AG09309 (cell line): ENCODE measurements at regions not wholly inside any gene's neighbourhood (a gene's known extent, or its start where the extent isn't known, plus 50 kb on each side); places are given as distances from the start of the nearest gene placed in this dataset.

Experiments used
- DNase-seq: peaks from one replicate; pipeline ENCODE4 v3.0.0-alpha.2; 2010; ENCODE audit warnings: low read depth
- H3K4me3 ChIP-seq: 2 replicates; pipeline ENCODE4 v1.5.1; 2011; ENCODE audit warnings: mild to moderate bottlenecking, low read depth, low read length, moderate library complexity; ENCODE audit not compliant: control insufficient read depth
- CTCF ChIP-seq: IDR thresholded peaks from 2 replicates; pipeline ENCODE4 v1.5.1; 2011; ENCODE audit warnings: mild to moderate bottlenecking, low read depth, low read length, inconsistent platforms; ENCODE audit not compliant: insufficient read depth, control insufficient read depth; ENCODE audit errors: missing control alignments

- TF ChIP-seq CTCF = no peak
- no peak overlapping the region for H3K4me3 ChIP-seq
- no peak for DNase-seq
These were observed 891.5 kb downstream of the SLC16A7 start for GRCh38 chr12:60487284-60487683.

DNA sequence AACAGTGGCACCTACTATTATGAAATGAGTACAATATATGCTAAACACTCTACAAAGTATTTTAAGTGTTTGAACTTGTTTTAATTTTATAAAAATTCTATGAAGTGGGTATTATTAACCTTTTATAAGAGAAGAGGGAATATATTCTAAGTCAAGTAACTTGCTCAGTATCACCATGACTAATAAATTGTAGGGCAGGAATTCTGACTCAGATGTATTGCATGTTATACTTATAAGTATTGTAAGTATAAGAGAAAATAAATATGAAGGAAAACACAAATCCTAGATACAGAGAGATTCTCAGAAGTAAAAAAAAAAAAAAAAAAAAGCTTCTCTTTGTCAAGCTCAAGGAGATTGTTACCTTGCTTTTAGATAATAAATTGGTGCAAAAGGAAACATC, 893.2 kb downstream of the SLC16A7 start:
- no peak for TF ChIP-seq CTCF
- no peak overlapping the region for H3K4me3 ChIP-seq
- DNase-seq = peak; percentile 10

DNA sequence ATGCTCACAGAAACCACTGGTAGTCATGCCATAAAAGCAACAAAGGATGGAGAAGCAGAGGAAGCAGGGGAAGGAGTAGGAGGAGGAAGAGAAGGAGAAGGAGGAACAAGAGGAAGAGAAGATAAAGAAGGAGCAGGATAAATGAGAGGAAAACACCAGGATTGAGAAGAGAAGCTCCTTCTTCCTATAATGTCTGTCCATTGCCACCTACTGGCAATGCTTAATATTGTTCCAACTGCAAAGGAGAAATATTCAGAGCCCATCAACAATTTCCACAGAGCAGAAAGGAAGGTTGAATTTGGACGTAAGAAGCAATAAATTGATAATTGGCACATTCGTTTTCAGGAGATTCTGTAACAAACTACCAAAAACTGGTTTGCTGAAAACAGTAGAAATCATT, 898.4 kb downstream of the SLC16A7 start:
- peak; percentile 69 for TF ChIP-seq CTCF
- no peak overlapping the region for H3K4me3 ChIP-seq
- peak; percentile 37 for DNase-seq

GRCh38 chr12:60498656-60499055, 902.8 kb downstream of the SLC16A7 start:
- H3K4me3 ChIP-seq = no peak overlapping the region
- no peak for DNase-seq
- no peak for TF ChIP-seq CTCF

DNA sequence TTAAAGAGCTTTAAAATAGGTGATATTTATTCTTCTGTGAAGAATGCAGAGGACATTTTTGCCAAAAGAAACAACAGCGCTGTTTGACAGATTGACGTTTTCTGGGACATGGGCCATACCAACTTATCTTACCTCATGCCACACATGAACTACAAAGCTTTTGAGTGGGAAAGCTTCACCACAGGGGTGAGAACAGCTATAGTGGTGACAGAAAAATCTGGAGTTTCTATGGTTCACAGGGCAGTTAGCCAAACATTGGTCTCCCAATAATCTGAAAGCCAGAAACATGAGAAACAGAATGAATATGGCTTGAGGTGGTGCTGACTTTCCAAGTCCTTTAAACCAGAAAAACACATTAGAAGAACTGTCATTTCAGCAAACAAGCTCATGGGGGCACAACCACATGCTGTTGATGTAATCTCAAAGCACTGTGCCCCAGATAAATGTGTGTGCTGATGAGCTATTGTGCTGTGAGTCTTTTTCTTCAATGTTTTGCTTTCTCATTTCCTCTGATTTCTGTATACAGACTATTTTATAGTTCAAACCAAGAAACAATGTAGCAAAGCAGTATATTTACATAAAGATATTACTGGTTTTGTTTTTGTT, 905.4 kb downstream of the SLC16A7 start:
- TF ChIP-seq CTCF = no peak
- no peak overlapping the region for H3K4me3 ChIP-seq
- DNase-seq = no peak

DNA sequence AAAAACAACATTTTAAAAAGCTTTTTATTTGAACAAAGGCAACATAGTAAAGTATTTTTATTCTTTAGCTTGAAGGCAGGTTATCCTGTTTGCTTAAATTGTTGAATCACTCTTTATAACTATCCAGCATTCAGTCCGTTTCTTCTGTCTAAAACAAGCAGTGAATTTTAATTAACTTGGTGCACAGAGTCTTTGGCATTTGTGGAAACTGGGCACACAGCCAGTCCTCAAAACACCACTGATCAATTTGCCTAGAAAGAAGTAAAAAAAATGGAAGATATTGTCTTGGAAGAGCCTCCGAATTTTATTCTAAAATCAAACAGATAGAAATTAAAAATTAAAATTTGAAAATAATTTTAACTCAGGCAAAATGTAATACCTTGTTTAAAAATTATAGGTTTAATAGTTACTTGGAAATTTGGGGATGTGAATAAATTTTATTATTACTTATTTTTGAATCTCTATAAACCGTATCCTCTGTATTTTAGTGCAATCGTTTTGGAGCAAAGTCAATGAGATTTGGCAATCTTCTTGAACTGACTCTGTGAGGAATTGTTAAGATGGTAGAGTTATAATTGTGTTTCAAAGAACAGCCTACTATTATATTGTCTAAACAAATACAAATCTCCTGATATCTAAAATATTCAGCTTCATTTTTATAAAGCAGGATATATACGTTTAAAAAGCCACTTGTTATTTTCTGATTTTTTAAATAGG, 927.0 kb downstream of the SLC16A7 start:
- no peak for TF ChIP-seq CTCF
- DNase-seq = no peak

More for the DNA sequence above, 927.0 kb downstream of the SLC16A7 start:
- no peak overlapping the region for H3K4me3 ChIP-seq
